ENCODE measurements at regions not wholly inside any gene's neighbourhood (a gene's known extent, or its start where the extent isn't known, plus 50 kb on each side); places are given as distances from the start of the nearest gene placed in this dataset.

- no peaks in the 10 kb centered on the region for H3F3A ChIP-seq (ENCODE audit: insufficient read depth, low read length)
- no peak overlapping the region for H2AFZ ChIP-seq (ENCODE audit: low read length)
- no peak overlapping the region for H3K4me3 ChIP-seq (ENCODE audit: low read depth, low read length, poor library complexity, severe bottlenecking)
- H3K79me2 ChIP-seq (ENCODE audit: insufficient read depth, low read length): no peaks in the 10 kb centered on the region
- no peaks in the 10 kb centered on the region for H4K20me1 ChIP-seq (ENCODE audit: insufficient read depth, low read length)
- TF ChIP-seq EZH2 (IDR thresholded peaks at IDR 0.05; ENCODE audit: borderline replicate concordance, low read length): no peak
- no peak for TF ChIP-seq CTCF (IDR thresholded peaks at IDR 0.05; ENCODE audit: low read length)
- H3K9me3 ChIP-seq (ENCODE audit: low read length): no peaks in the 10 kb centered on the region
- H3K36me3 ChIP-seq (ENCODE audit: insufficient read depth, low read length): no peaks in the 10 kb centered on the region
- no peaks in the 10 kb centered on the region for H3K4me1 ChIP-seq (ENCODE audit: insufficient read depth, low read length, severe bottlenecking)
- H3K27ac ChIP-seq (ENCODE audit: low read depth, low read length, poor library complexity, severe bottlenecking): no peak overlapping the region
- H3K27me3 ChIP-seq (ENCODE audit: insufficient read depth, low read length): no peaks in the 10 kb centered on the region
- H3K4me2 ChIP-seq (ENCODE audit: low read length): no peak overlapping the region
- no peak overlapping the region for H3K9ac ChIP-seq (ENCODE audit: low read length)
- H3K9me2 ChIP-seq (ENCODE audit: low read depth, low read length): no peaks in the 10 kb centered on the region
Measured at GRCh38 chr16:79391395-79391794, 209.1 kb downstream of the MAF start.

GRCh38 chr16:79390481-79391051 is 210.0 kb downstream of the MAF start:
- TF ChIP-seq EZH2 (IDR thresholded peaks at IDR 0.05; ENCODE audit: borderline replicate concordance, low read length) (no peak), CTCF (IDR thresholded peaks at IDR 0.05; ENCODE audit: low read length) (no peak)
- Histone ChIP-seq H3K36me3 (ENCODE audit: insufficient read depth, low read length) (no peaks in the 10 kb centered on the region), H3K27ac (ENCODE audit: low read depth, low read length, poor library complexity, severe bottlenecking) (no peak overlapping the region), H3K4me3 (ENCODE audit: low read depth, low read length, poor library complexity, severe bottlenecking) (no peak overlapping the region), H3K9ac (ENCODE audit: low read length) (no peak overlapping the region), H3K9me3 (ENCODE audit: low read length) (no peaks in the 10 kb centered on the region), H3F3A (ENCODE audit: insufficient read depth, low read length) (no peaks in the 10 kb centered on the region), H3K4me1 (ENCODE audit: insufficient read depth, low read length, severe bottlenecking) (no peaks in the 10 kb centered on the region), H3K4me2 (ENCODE audit: low read length) (no peak overlapping the region), H3K79me2 (ENCODE audit: insufficient read depth, low read length) (no peaks in the 10 kb centered on the region), H4K20me1 (ENCODE audit: insufficient read depth, low read length) (no peaks in the 10 kb centered on the region), H3K27me3 (ENCODE audit: insufficient read depth, low read length) (no peaks in the 10 kb centered on the region), H3K9me2 (ENCODE audit: low read depth, low read length) (no peaks in the 10 kb centered on the region), H2AFZ (ENCODE audit: low read length) (no peak overlapping the region)

GRCh38 chr16:79388396-79388795 is 212.1 kb downstream of the MAF start:
- Histone ChIP-seq H3K9me2 (ENCODE audit: low read depth, low read length) (no peaks in the 10 kb centered on the region), H3K36me3 (ENCODE audit: insufficient read depth, low read length) (no peaks in the 10 kb centered on the region), H3K4me1 (ENCODE audit: insufficient read depth, low read length, severe bottlenecking) (no peaks in the 10 kb centered on the region), H3K4me2 (ENCODE audit: low read length) (no peak overlapping the region), H3F3A (ENCODE audit: insufficient read depth, low read length) (no peaks in the 10 kb centered on the region), H3K4me3 (ENCODE audit: low read depth, low read length, poor library complexity, severe bottlenecking) (no peak overlapping the region), H3K27ac (ENCODE audit: low read depth, low read length, poor library complexity, severe bottlenecking) (no peak overlapping the region), H3K27me3 (ENCODE audit: insufficient read depth, low read length) (no peaks in the 10 kb centered on the region), H2AFZ (ENCODE audit: low read length) (no peak overlapping the region), H3K9ac (ENCODE audit: low read length) (no peak overlapping the region), H4K20me1 (ENCODE audit: insufficient read depth, low read length) (no peaks in the 10 kb centered on the region), H3K79me2 (ENCODE audit: insufficient read depth, low read length) (no peaks in the 10 kb centered on the region), H3K9me3 (ENCODE audit: low read length) (no peaks in the 10 kb centered on the region)
- TF ChIP-seq CTCF (IDR thresholded peaks at IDR 0.05; ENCODE audit: low read length) (no peak), EZH2 (IDR thresholded peaks at IDR 0.05; ENCODE audit: borderline replicate concordance, low read length) (no peak)
